WERI-Rb-1 (cell line): ENCODE measurements at regions not wholly inside any gene's neighbourhood (a gene's known extent, or its start where the extent isn't known, plus 50 kb on each side); places are given as distances from the start of the nearest gene placed in this dataset.
"Not testable (repeated sequence)": the region's sequence is repeated elsewhere in the genome, so short reads cannot be mapped to it uniquely, and the experiment has no call there.

Source experiments
- DNase-seq: peaks from one replicate; pipeline ENCODE4 v3.0.0-alpha.2; 2020
- H3K27ac ChIP-seq: fragments of 250-450 bp; sonication (Bioruptor Pico); 2 replicates; pipeline ENCODE4 v1.5.1; 2020; ENCODE audit warnings: mild to moderate bottlenecking, moderate library complexity
- H3K27me3 ChIP-seq: fragments of 250-450 bp; sonication (Bioruptor Pico); 2 replicates; pipeline ENCODE4 v1.5.1; 2021; ENCODE audit warnings: mild to moderate bottlenecking, low read depth, moderate library complexity; ENCODE audit not compliant: insufficient read depth, severe bottlenecking
- H3K36me3 ChIP-seq: fragments of 250-450 bp; sonication (Bioruptor Pico); 2 replicates; pipeline ENCODE4 v1.5.1; 2020; ENCODE audit warnings: mild to moderate bottlenecking, moderate library complexity
- H3K4me3 ChIP-seq: 2 replicates; pipeline ENCODE4 v1.5.1; 2011; ENCODE audit warnings: low read depth, mild to moderate bottlenecking, control low read depth, low read length
- H3K9me3 ChIP-seq: fragments of 250-450 bp; sonication (Bioruptor Pico); 2 replicates; pipeline ENCODE4 v1.5.1; 2021; ENCODE audit warnings: mild to moderate bottlenecking, moderate library complexity; ENCODE audit not compliant: severe bottlenecking
- CTCF ChIP-seq: IDR thresholded peaks from 2 replicates; pipeline ENCODE4 v1.5.1; 2011; ENCODE audit warnings: low read depth, mild to moderate bottlenecking, control low read depth, inconsistent platforms, low read length

GRCh38 chr2:57408587-57408986 lies 638.0 kb upstream of the VRK2 start:
- no peaks in the 10 kb centered on the region for H3K27me3 ChIP-seq
- TF ChIP-seq CTCF = no peak
- no peak overlapping the region for H3K27ac ChIP-seq
- no peak for DNase-seq
- H3K36me3 ChIP-seq = no peaks in the 10 kb centered on the region
- no peaks in the 10 kb centered on the region for H3K9me3 ChIP-seq
- H3K4me3 ChIP-seq = no peak overlapping the region

DNA sequence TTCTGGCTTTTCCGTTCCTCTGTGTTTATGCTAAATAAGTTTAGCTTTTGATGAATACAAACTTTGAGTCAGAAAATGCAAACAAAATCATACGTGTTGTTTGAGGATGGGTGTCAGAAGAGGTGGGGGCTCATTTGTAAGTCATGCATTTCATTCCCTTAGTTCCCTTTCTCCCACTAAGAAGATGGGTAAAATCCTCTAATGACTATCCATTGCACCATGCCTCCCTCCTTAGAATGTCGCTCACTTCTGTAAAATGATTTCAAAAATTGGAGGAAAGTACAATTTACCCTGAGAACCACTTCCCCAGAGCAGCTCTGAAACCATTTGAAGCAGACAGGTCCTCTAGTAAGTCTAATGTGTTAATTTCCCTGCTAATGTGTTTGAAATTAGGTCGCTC lies 629.6 kb upstream of the VRK2 start:
- H3K27ac ChIP-seq = no peak overlapping the region
- H3K4me3 ChIP-seq = no peak overlapping the region
- no peaks in the 10 kb centered on the region for H3K36me3 ChIP-seq
- no peaks in the 10 kb centered on the region for H3K27me3 ChIP-seq
- DNase-seq = no peak
- no peaks in the 10 kb centered on the region for H3K9me3 ChIP-seq
- no peak for TF ChIP-seq CTCF

GRCh38 chr2:57418859-57419346 lies 627.7 kb upstream of the VRK2 start:
- not testable (repeated sequence) for H3K27me3 ChIP-seq, H3K9me3 ChIP-seq, H3K36me3 ChIP-seq, DNase-seq, H3K27ac ChIP-seq, H3K4me3 ChIP-seq

DNA sequence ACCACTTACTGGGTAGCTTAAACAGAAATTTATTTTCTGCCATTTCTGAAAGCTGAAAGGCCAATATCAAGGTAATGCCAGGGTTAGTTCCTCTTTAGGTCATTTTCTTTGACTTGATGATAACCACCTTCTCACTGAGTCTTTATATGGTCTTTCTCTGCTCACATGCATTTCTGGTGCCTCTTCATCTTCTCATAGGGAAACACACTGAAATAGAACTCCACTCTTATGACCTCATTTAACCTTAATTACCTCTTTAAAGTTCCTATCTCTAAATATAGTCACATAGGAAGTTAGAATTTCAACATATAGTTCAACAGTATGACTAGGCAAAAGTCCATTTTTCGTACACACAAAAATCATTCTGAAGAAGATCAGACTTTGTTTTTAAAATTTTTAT lies 616.8 kb upstream of the VRK2 start:
- H3K36me3 ChIP-seq = no peaks in the 10 kb centered on the region
- no peaks in the 10 kb centered on the region for H3K27me3 ChIP-seq
- no peaks in the 10 kb centered on the region for H3K9me3 ChIP-seq
- no peak for DNase-seq
- no peak overlapping the region for H3K27ac ChIP-seq
- no peak for TF ChIP-seq CTCF
- no peak overlapping the region for H3K4me3 ChIP-seq

GRCh38 chr2:57432528-57432927 lies 614.1 kb upstream of the VRK2 start:
- DNase-seq = no peak
- TF ChIP-seq CTCF = no peak
- Histone ChIP-seq H3K4me3 (no peak overlapping the region), H3K9me3 (no peaks in the 10 kb centered on the region), H3K27me3 (no peaks in the 10 kb centered on the region), H3K36me3 (no peaks in the 10 kb centered on the region), H3K27ac (no peak overlapping the region)

DNA sequence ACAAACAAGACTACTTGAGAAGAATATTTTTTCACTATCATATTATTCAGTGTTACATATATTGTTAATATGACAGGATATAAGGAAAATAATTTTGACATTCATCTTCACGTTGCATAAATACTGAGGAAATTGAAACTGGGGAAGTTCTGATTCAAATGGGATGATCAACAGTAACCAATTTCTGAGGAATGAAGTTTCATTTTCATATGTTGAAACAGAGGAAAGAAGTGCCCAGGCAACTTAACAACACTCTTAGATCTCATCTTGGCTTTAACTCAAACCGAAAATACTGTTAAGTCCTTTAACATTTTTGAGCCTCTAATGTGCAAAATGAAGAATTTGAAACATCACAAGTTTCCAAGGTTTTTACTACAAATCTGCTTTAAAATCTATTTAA lies 612.2 kb upstream of the VRK2 start:
- Histone ChIP-seq H3K27ac (no peak overlapping the region), H3K4me3 (no peak overlapping the region), H3K36me3 (no peaks in the 10 kb centered on the region), H3K9me3 (no peaks in the 10 kb centered on the region), H3K27me3 (no peaks in the 10 kb centered on the region)
- no peak for DNase-seq
- TF ChIP-seq CTCF = no peak
